DMS79 treated with DMSO at 0.1 percent for 48 hours (cell line): ENCODE measurements at regions not wholly inside any gene's neighbourhood (a gene's known extent, or its start where the extent isn't known, plus 50 kb on each side); places are given as distances from the start of the nearest gene placed in this dataset.
A peak's percentile ranks its signal among the peaks of the same experiment; 100 is the strongest.

Experiments
- DNase-seq: peaks from one replicate; lab custom pipeline; 2025; lab: John Stamatoyannopoulos, UW

DNA sequence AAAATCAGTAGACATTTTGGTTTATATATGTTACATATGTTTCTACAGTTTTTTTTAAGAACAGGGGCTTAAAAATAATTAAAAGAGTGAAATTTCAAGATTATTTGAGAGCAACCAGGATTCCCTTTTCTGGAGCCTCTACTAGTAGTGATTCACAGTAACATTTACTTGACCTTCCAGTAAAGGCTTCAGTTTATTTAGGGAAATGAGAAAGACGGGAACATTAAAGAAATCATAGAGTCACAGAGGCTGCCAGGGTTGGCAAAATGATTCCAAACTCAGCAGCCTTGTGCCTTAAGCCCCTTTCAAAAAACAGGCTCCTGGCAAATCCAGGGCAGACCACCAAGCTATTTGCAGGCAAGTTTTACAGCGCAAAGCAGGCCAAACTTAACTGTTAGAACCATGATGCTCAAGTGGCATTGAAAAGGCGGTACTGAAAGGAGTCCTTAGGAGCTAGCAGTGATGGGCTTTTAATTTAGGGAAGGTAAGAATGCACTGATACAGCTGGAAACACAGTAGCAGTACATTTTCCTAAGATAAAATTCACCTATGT is 201.1 kb upstream of the ADAMTS9 start:
- no peak for DNase-seq

DNA sequence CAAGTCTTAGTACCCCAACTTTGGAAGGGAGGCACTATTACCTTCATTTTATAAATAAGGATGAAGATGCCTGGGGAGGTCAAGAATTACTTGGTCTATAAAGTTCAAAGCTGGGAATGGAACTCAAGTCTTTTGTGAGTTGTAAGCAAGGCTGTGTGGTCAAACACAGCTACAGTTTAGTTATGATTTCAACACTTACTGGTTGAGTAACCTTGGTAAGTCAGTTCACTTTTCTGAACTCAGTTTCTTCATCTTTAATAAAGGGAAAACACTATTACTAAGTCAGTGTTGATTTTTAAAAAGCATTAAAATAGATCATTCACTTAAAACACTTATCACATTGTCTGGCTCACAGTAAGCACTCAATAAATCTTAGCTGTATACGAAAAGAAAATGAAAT is 200.4 kb upstream of the ADAMTS9 start:
- DNase-seq = no peak

DNA sequence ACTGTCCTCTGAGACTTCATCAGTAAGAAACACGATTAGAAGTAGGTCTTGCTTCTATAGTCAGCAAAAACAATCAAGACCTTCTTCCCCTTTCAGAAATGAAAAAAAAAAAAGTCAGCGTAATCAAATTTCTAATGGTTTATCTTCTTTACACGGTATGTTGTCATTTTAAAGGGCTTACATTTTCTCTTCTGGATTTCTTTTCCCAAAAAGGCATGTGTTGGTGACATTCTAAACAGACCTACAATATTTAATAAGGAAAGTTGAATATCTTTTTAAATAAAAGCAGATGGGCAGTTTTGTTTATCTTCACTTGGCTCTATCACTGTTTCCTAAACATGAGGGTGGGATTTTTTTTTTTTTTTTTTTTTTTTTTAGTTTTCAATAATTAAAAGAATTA is 197.3 kb upstream of the ADAMTS9 start:
- DNase-seq = no peak

DNA sequence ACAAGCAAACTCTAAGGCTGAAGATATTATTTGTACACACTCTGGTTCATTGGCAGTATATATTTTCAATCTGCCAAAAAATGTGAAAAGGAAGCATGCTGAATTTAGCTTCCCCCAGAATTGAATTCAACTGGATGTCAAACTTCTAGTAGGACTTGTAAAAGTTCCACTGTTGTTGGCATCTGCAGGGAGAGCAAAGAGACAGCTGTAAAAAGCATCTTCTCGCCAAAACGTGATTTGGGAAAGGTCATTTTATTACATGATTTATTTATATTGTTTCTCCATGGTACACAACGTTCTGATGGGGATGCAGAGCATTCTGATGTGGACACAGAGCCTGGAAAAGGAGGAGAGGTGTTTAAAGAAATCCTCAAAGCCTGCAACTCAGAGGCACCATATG is 196.7 kb upstream of the ADAMTS9 start:
- no peak for DNase-seq

DNA sequence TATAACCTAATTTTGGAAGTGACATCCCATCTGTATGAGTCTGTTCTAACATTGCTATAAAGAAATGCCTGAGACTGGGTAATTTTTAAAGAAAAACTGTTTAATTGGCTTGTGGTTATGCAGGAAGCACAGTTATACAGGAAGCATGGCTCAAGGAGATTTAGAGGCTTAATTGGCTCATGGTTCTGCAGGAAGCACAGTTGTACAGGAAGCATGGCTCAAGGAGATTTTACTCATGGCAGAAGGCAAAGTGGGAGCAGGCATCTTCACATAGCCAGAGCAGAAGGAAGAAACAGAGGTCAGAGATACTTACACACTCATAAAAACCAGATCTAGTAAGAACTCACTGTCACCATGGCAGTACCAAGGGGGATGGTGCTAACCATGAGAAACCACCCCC is 193.1 kb upstream of the ADAMTS9 start:
- DNase-seq = no peak

DNA sequence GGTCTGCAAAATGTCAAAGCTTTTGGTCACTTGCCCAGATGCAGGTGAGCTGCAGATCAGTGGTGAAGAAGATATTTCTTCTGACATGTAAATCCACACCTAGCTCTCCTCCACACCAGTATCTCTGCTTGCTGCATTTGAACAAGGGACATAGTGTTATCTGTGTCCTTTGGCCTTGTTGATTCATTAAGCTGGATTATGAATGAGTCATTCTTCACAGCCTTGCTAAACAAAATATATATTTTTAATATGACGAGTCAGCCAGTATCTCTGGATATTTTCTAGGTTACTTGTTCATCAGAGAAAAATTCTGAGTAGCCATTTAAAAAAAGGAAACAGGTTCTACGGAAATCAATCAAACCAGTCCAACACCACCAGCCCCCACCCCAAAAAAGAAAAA is 190.6 kb upstream of the ADAMTS9 start:
- DNase-seq = no peak

DNA sequence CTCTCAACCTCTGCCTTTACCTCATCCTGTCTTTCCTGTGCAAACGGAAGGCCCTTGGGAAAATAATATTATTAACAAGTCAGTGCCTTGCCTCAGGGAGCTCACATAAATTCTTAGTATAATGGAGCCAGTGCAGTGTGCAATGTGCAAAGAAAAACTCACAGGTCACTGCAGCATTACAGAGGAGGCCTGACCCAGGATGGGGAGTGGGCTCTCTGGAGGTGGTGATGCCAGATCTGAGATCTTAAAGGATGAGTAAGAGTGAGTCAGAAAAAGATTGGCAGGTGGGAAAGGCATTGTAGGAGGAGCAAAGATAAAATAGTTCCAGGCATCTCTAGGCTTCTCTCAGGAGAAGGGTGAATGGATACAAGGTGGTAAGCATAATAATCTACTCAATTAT is 185.6 kb upstream of the ADAMTS9 start:
- no peak for DNase-seq

DNA sequence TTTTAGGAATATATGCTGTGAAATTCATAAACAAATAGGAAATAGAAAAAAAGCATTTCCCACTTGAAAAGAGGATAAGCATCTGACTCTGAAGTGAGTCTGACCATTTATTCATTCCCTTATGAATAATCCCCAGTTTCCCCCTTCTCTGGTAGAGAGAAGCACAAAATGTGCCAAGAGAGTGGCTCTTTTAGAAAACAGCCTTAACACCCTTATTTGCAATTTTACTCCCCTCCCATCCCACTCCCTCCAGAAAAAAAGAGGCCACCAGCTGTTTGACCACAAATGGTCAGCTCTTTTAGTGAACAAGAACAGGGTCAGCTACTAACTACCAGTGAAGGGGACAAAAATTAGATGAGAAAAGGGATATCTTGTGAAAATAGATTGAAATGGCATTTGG is 184.5 kb upstream of the ADAMTS9 start:
- no peak for DNase-seq

DNA sequence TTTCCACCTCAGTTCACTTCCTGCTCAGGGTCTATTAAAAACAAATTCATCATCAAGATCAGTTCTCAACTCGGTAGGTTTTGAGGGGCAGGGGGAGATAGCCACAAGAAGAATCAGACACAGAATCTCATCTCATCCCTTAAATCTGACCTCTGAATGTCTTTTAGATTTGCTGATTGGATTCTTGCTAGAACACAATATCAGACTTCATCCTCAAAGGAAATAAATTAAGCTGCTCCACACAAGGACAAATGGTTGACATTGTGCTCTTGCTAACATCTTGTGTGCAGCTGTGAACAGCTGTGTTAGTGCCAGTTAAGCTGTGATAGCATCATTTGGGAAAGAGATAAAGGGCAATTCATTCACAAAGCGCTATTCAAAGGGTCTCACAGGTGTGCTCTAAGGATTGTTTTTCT is 184.0 kb upstream of the ADAMTS9 start:
- DNase-seq = no peak

DNA sequence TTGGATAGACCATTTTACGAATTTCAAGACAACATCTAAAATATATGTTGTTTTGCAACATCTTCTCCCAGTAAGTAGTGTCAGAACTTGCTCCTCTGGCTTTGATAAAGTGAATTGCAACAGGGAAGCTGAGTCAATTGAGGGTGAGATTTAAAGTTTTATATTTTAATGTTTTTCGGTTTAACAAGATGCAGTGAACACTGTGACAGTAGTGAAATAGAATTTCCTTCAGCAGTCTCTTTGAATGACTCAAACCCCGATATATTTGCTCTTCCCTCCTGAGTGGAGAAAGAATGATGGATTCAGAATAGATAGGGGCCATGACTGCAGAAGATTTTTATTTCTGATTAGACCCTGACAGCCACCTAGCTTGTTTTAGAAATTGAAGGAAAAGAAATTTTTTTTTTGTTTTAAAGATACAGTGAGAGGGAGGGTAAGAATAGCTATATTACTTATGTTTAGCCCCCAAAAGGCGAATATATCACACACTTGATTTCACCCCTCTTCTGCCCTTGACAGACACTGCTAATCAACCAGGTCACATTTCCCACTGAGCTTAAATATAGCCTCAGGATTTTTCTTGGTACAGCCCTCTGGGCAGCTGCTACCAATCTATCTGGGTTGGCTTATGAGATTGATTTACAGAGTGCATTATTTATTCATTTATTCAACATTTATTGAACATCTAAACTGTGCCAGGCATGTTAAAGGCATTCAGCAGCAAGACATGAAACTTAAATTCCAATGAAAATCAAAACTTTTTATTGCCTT is 183.3 kb upstream of the ADAMTS9 start:
- DNase-seq = no peak

DNA sequence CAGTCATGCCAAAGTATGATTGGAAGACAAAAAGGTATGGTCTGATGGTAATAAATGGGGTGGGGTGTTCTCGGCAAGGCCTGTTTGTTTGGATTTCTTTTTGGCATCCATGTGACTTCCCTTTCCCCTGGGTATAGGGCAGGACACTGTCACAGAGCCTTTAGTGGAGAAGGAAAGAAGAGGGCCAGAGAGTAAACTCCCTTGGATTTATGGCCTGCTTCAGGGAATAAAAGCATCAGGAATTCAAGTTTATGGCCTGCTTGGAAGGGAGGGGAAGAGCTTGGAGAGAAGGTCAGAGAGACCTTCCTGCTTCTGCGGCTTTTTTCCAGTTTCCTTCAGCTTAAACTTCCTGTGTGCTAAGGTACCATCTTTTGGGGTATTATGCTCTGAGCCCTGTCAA is 179.4 kb upstream of the ADAMTS9 start:
- no peak for DNase-seq

DNA sequence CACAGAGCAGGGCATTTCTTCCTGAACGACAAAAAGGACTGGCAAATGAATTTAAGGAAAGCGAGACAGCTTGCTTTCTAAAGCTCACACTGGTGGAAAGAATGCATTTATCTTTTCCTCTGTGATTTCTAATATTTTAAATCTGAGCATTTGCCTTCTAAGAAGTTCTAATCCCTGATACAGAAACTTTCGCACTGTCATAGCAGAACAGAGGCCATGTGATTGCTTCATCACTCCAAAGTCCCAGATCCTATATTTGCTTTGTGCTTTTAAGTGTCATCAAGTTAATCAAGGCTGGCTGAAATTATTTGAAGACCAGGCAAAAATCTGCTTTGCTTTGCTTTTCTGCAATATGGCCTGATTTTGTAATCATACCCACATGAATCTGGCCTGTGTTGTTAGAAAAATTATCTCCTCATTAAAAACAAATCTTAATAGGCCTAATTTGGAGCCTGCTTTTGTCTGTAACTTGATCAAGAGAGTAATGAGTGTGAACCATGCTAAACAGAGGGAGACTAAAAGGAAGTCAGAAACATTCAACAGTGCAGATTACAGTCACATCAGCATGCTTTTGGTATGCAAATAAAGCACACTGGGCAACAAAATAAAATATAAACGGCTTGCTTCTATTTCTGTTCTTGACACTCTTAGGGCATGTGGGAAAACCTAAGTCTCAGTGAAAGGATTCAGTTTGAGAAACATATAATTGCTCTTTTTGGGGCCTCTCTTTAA is 178.2 kb upstream of the ADAMTS9 start:
- no peak for DNase-seq

DNA sequence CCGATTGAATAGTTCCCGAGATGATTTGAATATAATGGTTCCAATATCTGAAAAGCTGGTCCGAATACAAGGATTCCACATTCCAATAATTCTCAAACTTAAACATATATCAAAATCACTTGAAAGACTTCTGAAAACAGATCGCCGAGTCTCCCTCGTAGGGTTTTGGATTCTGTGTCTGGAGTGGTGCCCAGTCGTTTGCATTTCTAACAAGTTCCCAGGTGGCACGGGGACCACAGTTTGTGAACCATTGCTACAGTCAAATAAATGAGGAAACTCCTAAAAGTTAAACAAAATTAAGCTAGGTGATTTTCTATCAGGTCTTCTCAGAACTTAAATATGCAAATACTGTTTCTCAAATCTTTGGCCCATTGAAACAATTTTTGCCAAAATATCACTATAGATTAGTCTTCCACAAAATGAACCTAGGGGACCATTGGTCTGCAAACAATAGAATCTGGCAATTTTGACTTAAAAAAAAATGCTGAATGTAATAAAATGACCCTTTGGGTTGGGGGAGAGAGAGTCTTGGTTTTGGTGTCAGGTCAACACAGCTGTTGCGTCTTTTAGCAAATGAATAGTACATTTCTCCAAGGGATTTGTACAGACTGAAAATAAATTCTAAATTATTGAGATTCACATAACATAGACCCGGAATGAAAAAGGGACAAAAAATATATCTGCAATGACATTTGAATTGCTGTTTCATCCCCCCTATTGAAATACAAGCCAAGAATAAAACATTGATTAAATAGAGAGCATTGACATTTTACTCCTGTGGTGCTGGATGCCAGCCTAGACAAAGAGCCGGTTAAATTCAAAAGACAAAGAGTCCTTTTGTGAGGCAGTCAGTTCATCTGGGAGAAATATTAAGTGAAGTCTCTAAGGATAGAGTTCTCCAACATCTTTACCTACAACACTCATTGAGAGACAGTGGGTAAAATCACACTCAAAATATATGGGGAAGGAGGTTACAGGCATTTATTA is 175.7 kb upstream of the ADAMTS9 start:
- DNase-seq = no peak

DNA sequence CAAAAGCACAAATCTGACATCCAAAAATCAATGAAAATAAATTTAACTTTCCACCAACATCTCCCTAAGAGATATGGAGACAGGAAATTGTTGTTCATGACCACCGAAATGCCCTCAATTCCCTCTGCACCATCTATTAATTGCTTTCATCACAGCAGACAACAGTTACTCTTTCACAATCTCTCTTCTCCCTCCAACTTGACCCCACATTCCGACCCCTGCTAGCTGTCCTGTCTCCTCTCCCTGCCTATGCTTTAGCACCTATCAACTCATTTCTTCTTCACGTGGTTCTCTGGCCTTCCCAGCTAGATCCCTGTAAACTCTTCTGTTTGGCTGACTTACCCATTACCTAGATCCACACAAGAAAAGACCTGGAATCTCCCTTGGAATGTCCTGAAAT is 173.9 kb upstream of the ADAMTS9 start:
- DNase-seq = no peak

DNA sequence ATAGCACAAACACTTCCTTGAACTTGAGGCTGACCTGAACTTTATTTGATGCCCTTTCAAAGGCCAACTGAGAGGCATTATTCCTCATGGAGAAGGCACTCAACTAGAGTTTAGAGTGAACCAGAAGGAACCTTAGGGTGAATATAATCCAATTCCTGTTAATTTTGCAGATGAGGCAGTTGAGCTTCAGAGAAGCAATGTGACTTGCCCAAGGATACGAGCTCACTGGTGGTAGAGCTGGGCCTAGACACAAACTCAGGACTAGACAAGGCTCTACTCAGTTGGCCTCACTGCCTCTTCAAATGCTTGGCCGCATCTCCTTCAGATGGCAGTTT is 172.7 kb upstream of the ADAMTS9 start:
- no peak for DNase-seq

DNA sequence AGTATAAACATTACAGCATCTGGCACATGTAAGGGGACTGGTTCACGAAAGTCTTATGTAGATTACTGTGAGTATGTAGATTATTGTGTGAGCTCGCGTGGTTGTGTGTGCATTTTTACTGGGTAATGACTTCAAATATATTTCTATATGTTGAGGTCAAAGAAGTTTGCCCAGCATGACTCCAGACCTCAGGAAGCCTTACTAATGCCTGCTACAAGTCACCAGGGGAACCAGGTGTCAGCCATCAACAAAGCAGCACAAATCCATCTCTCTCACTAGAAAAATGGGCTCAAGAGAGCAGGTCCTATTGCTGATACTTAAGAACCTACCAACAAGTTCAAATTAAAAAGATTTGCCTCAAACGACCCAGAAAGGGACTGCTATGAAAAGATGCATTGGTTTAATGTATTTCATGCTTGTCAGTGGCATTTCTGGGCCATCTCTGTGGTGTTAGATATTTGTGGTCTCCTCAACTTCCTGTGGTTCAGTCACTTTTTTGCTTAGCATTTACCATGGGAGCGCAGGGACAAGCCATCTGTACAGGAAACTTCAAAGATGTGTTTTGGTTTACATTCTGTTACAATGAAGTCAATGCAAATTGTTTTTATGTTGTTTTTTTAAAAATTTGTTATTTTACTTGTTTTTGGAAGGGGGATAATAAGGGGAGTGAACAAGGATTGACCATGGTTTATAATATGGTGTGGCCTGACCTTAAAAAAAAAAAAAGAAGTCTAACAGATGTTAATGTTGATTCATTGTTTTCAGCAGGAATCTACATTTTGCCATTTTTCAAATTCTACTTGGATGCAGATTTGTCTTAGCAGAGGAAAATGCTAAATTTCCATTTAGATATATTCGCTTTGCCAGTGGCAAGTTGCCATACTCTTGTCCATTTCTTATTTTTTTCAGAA is 172.1 kb upstream of the ADAMTS9 start:
- no peak for DNase-seq

DNA sequence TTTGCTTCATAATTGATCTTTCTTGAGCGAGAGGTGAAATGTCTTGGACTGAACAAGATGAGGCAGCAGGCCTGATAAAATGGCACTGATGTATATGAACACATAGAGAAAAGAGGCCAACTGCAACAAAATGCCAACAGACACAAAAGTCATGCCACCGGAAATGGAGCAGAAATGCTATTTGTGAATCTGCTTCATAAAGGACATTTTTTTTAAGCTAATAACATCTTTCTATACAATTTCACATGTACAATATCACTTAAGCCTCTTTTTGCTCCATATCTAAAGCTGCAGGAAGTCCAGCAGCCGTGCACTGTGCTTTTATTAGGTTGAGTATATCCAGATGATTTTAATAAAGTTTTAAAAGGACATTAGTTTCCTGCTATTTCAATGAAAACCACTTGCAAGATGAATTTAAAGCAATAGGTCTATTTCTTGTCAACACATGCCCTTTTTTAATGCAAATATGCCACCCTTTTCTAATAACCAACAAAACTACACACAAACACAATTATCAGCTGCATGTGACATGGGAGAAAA is 169.2 kb upstream of the ADAMTS9 start:
- DNase-seq = peak; percentile 16

DNA sequence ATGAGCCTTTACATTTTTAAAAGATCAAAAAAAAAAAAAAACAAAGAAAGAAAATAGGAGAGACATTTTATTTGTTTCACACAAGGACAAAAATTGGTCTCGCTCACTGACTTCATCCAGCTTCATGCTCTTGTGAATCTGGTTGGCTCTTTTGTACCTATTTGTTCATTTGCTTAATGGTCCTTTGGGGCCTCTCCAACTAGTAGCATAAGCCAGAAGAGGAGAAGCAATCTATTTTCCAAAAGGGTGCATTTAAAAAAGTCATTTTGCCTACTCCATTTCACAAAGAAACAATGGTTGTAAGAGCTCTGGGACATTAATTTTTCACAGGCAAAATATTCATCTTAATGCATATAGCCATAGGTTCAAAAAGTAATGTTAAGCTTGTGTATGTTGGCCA is 168.3 kb upstream of the ADAMTS9 start:
- DNase-seq = peak; percentile 91

DNA sequence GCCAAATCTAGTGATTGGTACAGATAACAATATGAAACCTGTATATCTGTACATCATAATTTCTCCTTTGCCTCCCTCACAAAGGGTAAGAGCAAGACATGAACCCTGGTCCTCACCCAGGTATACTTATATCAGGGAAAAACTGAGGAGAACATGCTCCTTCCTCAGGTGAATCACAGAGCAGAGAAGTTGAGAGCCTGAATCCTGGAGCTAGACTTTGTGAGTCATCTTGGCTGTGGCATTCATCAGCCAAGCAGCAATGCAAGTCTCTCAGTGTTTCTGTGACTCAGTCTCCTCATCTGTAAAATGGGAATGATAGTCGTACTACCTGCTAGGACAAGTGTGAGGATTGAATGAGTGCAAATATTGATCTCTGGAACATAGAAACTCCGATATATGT is 165.7 kb upstream of the ADAMTS9 start:
- DNase-seq = no peak

DNA sequence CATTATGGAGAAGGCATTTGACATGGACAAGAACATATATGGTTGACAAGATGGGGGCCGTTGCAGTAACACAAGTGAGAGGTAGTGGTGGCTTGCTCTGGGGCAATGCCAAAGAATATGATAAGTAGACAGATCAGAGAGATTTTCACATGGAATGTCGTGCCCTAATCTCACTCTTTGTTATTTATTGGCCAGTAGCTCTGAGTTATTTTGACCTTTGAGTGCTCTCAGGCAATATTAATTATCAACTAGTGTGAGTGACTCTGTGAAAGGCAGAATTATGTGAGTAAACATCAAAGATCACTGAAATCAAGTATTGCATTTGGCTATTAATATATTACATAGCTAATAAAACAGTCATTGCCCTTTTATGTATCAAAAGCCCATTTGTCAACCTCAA is 164.9 kb upstream of the ADAMTS9 start:
- no peak for DNase-seq

DNA sequence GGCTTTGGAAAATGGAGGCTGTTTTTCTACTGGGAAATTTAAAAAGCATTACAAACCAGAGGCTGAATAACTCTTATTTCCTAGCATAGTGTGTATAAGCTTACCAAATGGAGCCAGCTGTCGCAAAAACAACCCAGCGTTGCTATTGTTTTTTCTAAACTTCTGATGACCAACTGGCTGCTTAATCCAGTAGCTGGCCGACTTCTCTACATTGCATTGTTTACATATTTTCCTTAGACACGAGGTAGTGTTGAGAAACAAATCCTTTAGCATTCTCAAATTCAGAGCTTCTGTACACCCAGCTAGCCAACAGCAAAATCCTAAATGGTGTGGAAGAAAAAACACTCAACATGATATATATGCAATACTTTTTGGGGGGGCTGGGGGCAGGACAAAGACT is 161.0 kb upstream of the ADAMTS9 start:
- no peak for DNase-seq
